Keratinocyte (primary cell): ENCODE measurements at regions not wholly inside any gene's neighbourhood (a gene's known extent, or its start where the extent isn't known, plus 50 kb on each side); places are given as distances from the start of the nearest gene placed in this dataset.

ENCODE experiments used
- EZH2 ChIP-seq: IDR thresholded peaks from one replicate; pipeline ENCODE4 v1.6.1; 2012; ENCODE audit warnings: inconsistent platforms, mild to moderate bottlenecking, low read length, moderate library complexity
- TF ChIP-seq, protein P1 (sequence below), 3 experiments: IDR thresholded peaks in 1 of 3; conservative IDR thresholded peaks in 1 of 3; optimal IDR thresholded peaks in 1 of 3; 2 replicates in 2 of 3; 3 replicates in 1 of 3; pipeline versions ENCODE3 to v1.5.1; 2011; ENCODE audit warnings: low read length in 3 of 3, mild to moderate bottlenecking in 3 of 3, moderate library complexity in 2 of 3, control low read depth in 1 of 3, inconsistent platforms in 1 of 3; ENCODE audit not compliant: insufficient read depth in 2 of 3; ENCODE audit errors: extremely low read depth in 1 of 3

DNA sequence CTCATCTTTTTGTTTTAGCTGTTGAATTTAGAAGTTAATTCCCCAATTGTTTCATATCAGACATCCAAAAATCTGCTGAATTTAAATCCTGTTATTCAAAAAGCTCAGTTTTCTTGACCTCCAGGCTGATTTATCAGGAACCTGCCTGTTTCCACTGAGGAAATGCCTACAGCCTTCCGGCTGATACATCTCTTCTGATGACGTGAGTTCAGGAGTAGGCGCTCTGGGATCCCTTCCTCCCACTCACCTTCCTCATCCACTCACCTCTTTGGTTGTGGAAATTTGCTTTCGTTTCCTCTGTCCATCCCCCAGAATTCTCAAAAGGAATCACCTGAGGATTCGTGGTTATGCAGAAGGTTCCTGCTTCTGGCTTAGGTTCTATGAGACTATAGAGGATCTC, 55.4 kb upstream of the ALDH1A3 start:
- TF ChIP-seq, protein P1, sequence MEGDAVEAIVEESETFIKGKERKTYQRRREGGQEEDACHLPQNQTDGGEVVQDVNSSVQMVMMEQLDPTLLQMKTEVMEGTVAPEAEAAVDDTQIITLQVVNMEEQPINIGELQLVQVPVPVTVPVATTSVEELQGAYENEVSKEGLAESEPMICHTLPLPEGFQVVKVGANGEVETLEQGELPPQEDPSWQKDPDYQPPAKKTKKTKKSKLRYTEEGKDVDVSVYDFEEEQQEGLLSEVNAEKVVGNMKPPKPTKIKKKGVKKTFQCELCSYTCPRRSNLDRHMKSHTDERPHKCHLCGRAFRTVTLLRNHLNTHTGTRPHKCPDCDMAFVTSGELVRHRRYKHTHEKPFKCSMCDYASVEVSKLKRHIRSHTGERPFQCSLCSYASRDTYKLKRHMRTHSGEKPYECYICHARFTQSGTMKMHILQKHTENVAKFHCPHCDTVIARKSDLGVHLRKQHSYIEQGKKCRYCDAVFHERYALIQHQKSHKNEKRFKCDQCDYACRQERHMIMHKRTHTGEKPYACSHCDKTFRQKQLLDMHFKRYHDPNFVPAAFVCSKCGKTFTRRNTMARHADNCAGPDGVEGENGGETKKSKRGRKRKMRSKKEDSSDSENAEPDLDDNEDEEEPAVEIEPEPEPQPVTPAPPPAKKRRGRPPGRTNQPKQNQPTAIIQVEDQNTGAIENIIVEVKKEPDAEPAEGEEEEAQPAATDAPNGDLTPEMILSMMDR (optimal IDR thresholded peaks at IDR 0.05 in 1 of 3, IDR thresholded peaks at IDR 0.05 in 1 of 3, conservative IDR thresholded peaks at IDR 0.05 in 1 of 3; ENCODE audit: extremely low read depth in 1 of 3, insufficient read depth in 2 of 3, low read length in 3 of 3), result no peak
- no peak for TF ChIP-seq EZH2
